Fibroblast of lung (primary cell): ENCODE measurements at regions not wholly inside any gene's neighbourhood (a gene's known extent, or its start where the extent isn't known, plus 50 kb on each side); places are given as distances from the start of the nearest gene placed in this dataset.
"Not testable (repeated sequence)": the region's sequence is repeated elsewhere in the genome, so short reads cannot be mapped to it uniquely, and the experiment has no call there.

Experiments
- DNase-seq, 2 donors: peaks; one replicate each; pipeline versions ENCODE4 v3.0.0 to v3.0.0-alpha.2; 2010; ENCODE audit warnings: low read depth in 2 of 2
- H2AFZ ChIP-seq: 2 replicates; pipeline ENCODE4 v1.5.1; 2012; ENCODE audit warnings: low read length, control low read depth, inconsistent platforms
- H3K27ac ChIP-seq: 2 replicates; pipeline ENCODE4 v1.5.1; 2011; ENCODE audit warnings: low read length, control low read depth; ENCODE audit not compliant: insufficient read depth
- H3K27me3 ChIP-seq: 2 replicates; pipeline ENCODE4 v1.5.1; 2011; ENCODE audit warnings: mild to moderate bottlenecking, low read length; ENCODE audit not compliant: control insufficient read depth, insufficient read depth
- H3K36me3 ChIP-seq: 2 replicates; pipeline ENCODE4 v1.5.1; 2011; ENCODE audit warnings: low read length; ENCODE audit not compliant: control insufficient read depth, insufficient read depth
- H3K4me1 ChIP-seq: 2 replicates; pipeline ENCODE4 v1.5.1; 2011; ENCODE audit warnings: low read length; ENCODE audit not compliant: control insufficient read depth, insufficient read depth; ENCODE audit errors: extremely low read depth
- H3K4me2 ChIP-seq: 2 replicates; pipeline ENCODE4 v1.5.1; 2011; ENCODE audit warnings: low read length, control low read depth; ENCODE audit not compliant: insufficient read depth; ENCODE audit errors: extremely low read depth
- H3K4me3 ChIP-seq, 4 experiments: fragments of 200-600 bp in 1 of 4; sonication (generic) in 1 of 4; replicated peaks in 1 of 4; 2 replicates each; pipeline ENCODE4 v1.5.1; 2011 to 2016; ENCODE audit warnings: low read length in 4 of 4, low read depth in 3 of 4, mild to moderate bottlenecking in 3 of 4, control low read depth in 2 of 4, inconsistent platforms in 1 of 4, mixed read lengths in 1 of 4; ENCODE audit not compliant: insufficient read depth in 1 of 4; ENCODE audit errors: control extremely low read depth in 1 of 4
- H3K79me2 ChIP-seq: 2 replicates; pipeline ENCODE4 v1.5.1; 2012; ENCODE audit warnings: mild to moderate bottlenecking, low read length, inconsistent platforms; ENCODE audit not compliant: control insufficient read depth, insufficient read depth
- H3K9ac ChIP-seq: 2 replicates; pipeline ENCODE4 v1.5.1; 2011; ENCODE audit warnings: mild to moderate bottlenecking, low read length, control low read depth; ENCODE audit not compliant: insufficient read depth
- H3K9me3 ChIP-seq: 2 replicates; pipeline ENCODE4 v1.5.1; 2012; ENCODE audit warnings: low read depth, low read length; ENCODE audit not compliant: control insufficient read depth, insufficient read depth
- H4K20me1 ChIP-seq: 2 replicates; pipeline ENCODE4 v1.5.1; 2011; ENCODE audit warnings: low read length; ENCODE audit not compliant: control insufficient read depth, insufficient read depth; ENCODE audit errors: extremely low read depth

GRCh38 chr11:94235772-94236171 lies 68.6 kb upstream of the IZUMO1R start:
- not testable (repeated sequence) for H3K4me1 ChIP-seq, H3K36me3 ChIP-seq, DNase-seq, H3K27me3 ChIP-seq, H4K20me1 ChIP-seq, H3K4me2 ChIP-seq, H3K9me3 ChIP-seq, H3K79me2 ChIP-seq, H3K4me3 ChIP-seq, H3K27ac ChIP-seq, H2AFZ ChIP-seq, H3K9ac ChIP-seq

DNA sequence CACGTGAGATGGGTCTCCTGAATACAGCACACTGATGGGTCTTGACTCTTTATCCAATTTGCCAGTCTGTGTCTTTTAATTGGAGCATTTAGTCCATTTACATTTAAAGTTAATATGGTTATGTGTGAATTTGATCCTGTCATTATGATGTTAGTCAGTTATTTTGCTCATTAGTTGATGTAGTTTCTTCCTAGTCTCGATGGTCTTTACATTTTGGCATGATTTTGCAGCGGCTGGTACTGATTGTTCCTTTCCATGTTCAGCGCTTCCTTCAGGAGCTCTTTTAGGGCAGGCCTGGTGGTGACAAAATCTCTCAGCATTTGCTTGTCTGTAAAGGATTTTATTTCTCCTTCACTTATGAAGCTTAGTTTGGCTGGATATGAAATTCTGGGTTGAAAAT lies 68.0 kb upstream of the IZUMO1R start:
- not testable (repeated sequence) for H3K4me3 ChIP-seq, H3K4me1 ChIP-seq, H3K79me2 ChIP-seq, H3K9ac ChIP-seq, H2AFZ ChIP-seq, H3K27ac ChIP-seq, H3K9me3 ChIP-seq, H3K36me3 ChIP-seq, H4K20me1 ChIP-seq, DNase-seq, H3K4me2 ChIP-seq, H3K27me3 ChIP-seq

DNA sequence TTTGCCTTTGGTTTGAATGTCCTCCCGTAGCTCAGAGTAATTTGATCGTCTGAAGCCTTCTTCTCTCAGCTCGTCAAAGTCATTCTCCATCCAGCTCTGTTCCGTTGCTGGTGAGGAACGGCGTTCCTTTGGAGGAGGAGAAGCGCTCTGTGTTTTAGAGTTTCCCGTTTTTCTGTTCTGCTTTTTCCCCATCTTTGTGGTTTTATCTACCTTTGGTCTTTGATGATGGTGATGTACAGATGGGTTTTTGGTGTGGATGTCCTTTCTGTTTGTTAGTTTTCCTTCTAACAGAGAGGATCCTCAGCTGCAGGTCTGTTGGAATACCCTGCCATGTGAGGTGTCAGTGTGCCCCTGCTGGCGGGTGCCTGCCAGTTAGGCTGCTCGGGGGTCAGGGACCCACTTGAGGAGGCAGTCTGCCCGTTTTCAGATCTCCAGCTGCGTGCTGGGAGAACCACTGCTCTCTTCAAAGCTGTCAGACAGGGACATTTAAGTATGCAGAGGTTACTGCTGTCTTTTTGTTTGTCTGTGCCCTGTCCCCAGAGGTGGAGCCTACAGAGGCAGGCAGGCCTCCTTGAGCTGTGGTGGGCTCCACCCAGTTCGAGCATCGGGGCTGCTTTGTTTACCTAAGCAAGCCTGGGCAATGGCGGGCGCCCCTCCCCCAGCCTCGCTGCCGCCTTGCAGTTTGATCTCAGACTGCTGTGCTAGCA lies 66.8 kb upstream of the IZUMO1R start:
- H3K79me2 ChIP-seq, H3K9ac ChIP-seq, H4K20me1 ChIP-seq, H3K27ac ChIP-seq, H3K4me1 ChIP-seq, H3K36me3 ChIP-seq, H3K4me2 ChIP-seq, H3K9me3 ChIP-seq, DNase-seq, H3K4me3 ChIP-seq, H3K27me3 ChIP-seq, H2AFZ ChIP-seq: not testable (repeated sequence)

GRCh38 chr11:94238154-94238735 lies 66.1 kb upstream of the IZUMO1R start:
- H3K4me2 ChIP-seq, H3K9ac ChIP-seq, H3K4me3 ChIP-seq, H3K36me3 ChIP-seq, H3K4me1 ChIP-seq, H3K27me3 ChIP-seq, DNase-seq, H3K79me2 ChIP-seq, H3K27ac ChIP-seq, H3K9me3 ChIP-seq, H2AFZ ChIP-seq, H4K20me1 ChIP-seq: not testable (repeated sequence)

GRCh38 chr11:94238774-94239173 lies 65.6 kb upstream of the IZUMO1R start:
- not testable (repeated sequence) for H3K9ac ChIP-seq, H4K20me1 ChIP-seq, H3K4me2 ChIP-seq, H3K79me2 ChIP-seq, DNase-seq, H3K36me3 ChIP-seq, H3K27ac ChIP-seq, H3K9me3 ChIP-seq, H2AFZ ChIP-seq, H3K4me3 ChIP-seq, H3K4me1 ChIP-seq, H3K27me3 ChIP-seq
